ENCODE measurements at regions not wholly inside any gene's neighbourhood (a gene's known extent, or its start where the extent isn't known, plus 50 kb on each side); places are given as distances from the start of the nearest gene placed in this dataset.

DNA sequence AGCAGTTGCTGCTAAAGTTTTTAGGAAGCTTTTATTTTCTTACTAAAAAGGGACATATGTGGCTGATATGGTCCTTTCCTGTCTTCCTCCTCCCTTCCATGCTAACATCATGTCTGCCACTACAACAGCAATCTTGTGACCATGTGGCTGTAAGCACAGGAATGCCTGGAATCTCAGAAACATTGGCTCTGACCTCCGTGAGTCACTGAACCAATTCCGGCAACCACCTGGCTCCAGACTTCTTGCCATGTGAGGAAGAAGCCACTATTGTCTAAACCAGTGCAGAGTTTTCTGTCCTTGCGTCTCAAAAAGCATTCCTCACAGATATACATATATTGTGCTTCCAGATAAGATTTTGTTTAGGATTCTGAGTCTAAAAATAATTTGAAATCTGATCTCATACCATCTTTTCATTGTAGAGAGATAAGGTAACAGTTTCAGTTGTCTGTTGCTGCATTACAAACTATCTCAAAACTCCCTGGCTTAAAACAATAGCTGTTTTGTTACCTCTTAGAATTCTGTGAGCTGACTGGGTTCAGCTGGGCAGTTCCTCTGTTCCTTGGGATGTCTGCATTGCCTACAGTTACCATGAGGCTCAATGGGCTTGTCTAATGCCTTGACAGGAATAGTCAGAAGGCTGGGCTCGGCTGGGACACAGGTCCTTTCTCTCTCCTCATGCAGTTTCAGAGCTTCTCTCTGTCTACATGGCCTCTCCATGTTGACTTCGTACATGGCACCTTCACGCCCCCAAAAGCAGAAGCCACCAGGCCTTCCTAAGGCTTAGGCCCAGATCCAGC lies 77.3 kb upstream of the MAGI1 start:
- Mint-ChIP-seq H3K4me3 (no peak overlapping the region), H3K27me3 (peaks cover 13% of the 10 kb centered on the region), H3K9me3 (peaks cover 0 to 4% (median 0%) of the 10 kb centered on the region in 7 donors), H3K4me1 (no peaks in the 10 kb centered on the region), H3K36me3 (no peaks in the 10 kb centered on the region), H3K27ac (no peak overlapping the region)
- Histone ChIP-seq H3K27ac (ENCODE audit: insufficient read depth, low read length, poor library complexity, severe bottlenecking) (no peak overlapping the region), H3K4me1 (ENCODE audit: control insufficient read depth, insufficient read depth, low read length, poor library complexity, severe bottlenecking) (no peaks in the 10 kb centered on the region), H3K9me3 (ENCODE audit: control insufficient read depth in 2 of 2, low read length in 2 of 2) (peaks cover 0 to 1% of the 10 kb centered on the region in 2 experiments), H3K4me3 (ENCODE audit: low read depth, low read length) (no peak overlapping the region), H3K36me3 (ENCODE audit: control insufficient read depth, insufficient read depth, low read length) (no peaks in the 10 kb centered on the region), H3K27me3 (ENCODE audit: control insufficient read depth, insufficient read depth, low read length) (no peaks in the 10 kb centered on the region)
- DNase-seq = no peak
- ATAC-seq (ENCODE audit: low read depth in 2 of 2) = no peak

DNA sequence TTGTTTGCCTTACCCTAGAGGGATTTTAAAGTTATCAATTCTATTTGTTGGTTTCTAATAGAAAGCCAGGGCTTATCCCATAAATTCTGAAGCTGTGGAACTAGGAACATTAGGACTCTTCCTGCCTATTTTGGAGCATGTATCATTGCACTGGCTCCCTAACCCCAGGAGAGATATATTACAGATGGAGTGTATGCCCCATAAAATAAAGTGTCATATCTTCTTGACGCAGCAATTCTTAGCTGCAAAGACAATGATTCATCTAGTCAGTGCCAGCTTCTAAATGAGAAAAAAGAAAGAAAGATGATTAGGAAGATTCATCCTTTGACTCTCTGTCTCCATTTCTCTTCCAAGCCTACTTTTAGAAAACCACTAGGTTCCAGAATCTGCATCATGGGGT lies 74.8 kb upstream of the MAGI1 start:
- Mint-ChIP-seq H3K27ac (no peak overlapping the region), H3K27me3 (peaks cover 13% of the 10 kb centered on the region), H3K4me3 (no peak overlapping the region), H3K9me3 (peaks cover 0 to 4% (median 0%) of the 10 kb centered on the region in 7 donors), H3K4me1 (no peaks in the 10 kb centered on the region), H3K36me3 (no peaks in the 10 kb centered on the region)
- Histone ChIP-seq H3K27me3 (ENCODE audit: control insufficient read depth, insufficient read depth, low read length) (no peaks in the 10 kb centered on the region), H3K9me3 (ENCODE audit: control insufficient read depth in 2 of 2, low read length in 2 of 2) (peaks cover 0 to 1% of the 10 kb centered on the region in 2 experiments), H3K4me1 (ENCODE audit: control insufficient read depth, insufficient read depth, low read length, poor library complexity, severe bottlenecking) (no peaks in the 10 kb centered on the region), H3K36me3 (ENCODE audit: control insufficient read depth, insufficient read depth, low read length) (no peaks in the 10 kb centered on the region), H3K4me3 (ENCODE audit: low read depth, low read length) (no peak overlapping the region), H3K27ac (ENCODE audit: insufficient read depth, low read length, poor library complexity, severe bottlenecking) (no peak overlapping the region)
- DNase-seq = no peak
- ATAC-seq (ENCODE audit: low read depth in 2 of 2) = no peak

GRCh38 chr3:66110840-66111239 lies 72.1 kb upstream of the MAGI1 start:
- H3K9me3 Mint-ChIP-seq = peaks cover 0 to 4% (median 0%) of the 10 kb centered on the region in 7 donors
- no peak overlapping the region for H3K27ac Mint-ChIP-seq
- DNase-seq = no peak
- H3K36me3 Mint-ChIP-seq = no peaks in the 10 kb centered on the region
- no peak overlapping the region for H3K4me3 Mint-ChIP-seq
- Histone ChIP-seq H3K27me3 (ENCODE audit: control insufficient read depth, insufficient read depth, low read length) (peaks cover 3% of the 10 kb centered on the region), H3K36me3 (ENCODE audit: control insufficient read depth, insufficient read depth, low read length) (no peaks in the 10 kb centered on the region), H3K4me1 (ENCODE audit: control insufficient read depth, insufficient read depth, low read length, poor library complexity, severe bottlenecking) (no peaks in the 10 kb centered on the region), H3K9me3 (ENCODE audit: control insufficient read depth in 2 of 2, low read length in 2 of 2) (peaks cover 0 to 1% of the 10 kb centered on the region in 2 experiments), H3K27ac (ENCODE audit: insufficient read depth, low read length, poor library complexity, severe bottlenecking) (no peak overlapping the region), H3K4me3 (ENCODE audit: low read depth, low read length) (no peak overlapping the region)
- no peak for ATAC-seq (ENCODE audit: low read depth in 2 of 2)
- H3K27me3 Mint-ChIP-seq = peaks cover 5% of the 10 kb centered on the region
- H3K4me1 Mint-ChIP-seq = peaks cover 0 to 3% (median 0%) of the 10 kb centered on the region in 4 donors

GRCh38 chr3:66107855-66108254 lies 69.1 kb upstream of the MAGI1 start:
- Mint-ChIP-seq H3K4me1 (peaks cover 0 to 3% (median 0%) of the 10 kb centered on the region in 4 donors), H3K9me3 (no peaks in the 10 kb centered on the region), H3K4me3 (no peak overlapping the region), H3K27me3 (no peaks in the 10 kb centered on the region), H3K36me3 (no peaks in the 10 kb centered on the region), H3K27ac (no peak overlapping the region)
- H3K4me1 ChIP-seq (ENCODE audit: control insufficient read depth, insufficient read depth, low read length, poor library complexity, severe bottlenecking) = no peaks in the 10 kb centered on the region
- peaks cover 3% of the 10 kb centered on the region for H3K27me3 ChIP-seq (ENCODE audit: control insufficient read depth, insufficient read depth, low read length)
- no peaks in the 10 kb centered on the region for H3K36me3 ChIP-seq (ENCODE audit: control insufficient read depth, insufficient read depth, low read length)
- no peaks in the 10 kb centered on the region for H3K9me3 ChIP-seq (ENCODE audit: control insufficient read depth in 2 of 2, low read length in 2 of 2)
- no peak for DNase-seq
- ATAC-seq (ENCODE audit: low read depth in 2 of 2) = no peak
- H3K27ac ChIP-seq (ENCODE audit: insufficient read depth, low read length, poor library complexity, severe bottlenecking) = no peak overlapping the region
- H3K4me3 ChIP-seq (ENCODE audit: low read depth, low read length) = no peak overlapping the region

GRCh38 chr3:66106788-66107187 lies 68.1 kb upstream of the MAGI1 start:
- Mint-ChIP-seq H3K27me3 (no peaks in the 10 kb centered on the region), H3K9me3 (no peaks in the 10 kb centered on the region), H3K36me3 (no peaks in the 10 kb centered on the region), H3K27ac (peak overlapping the region in 2 of 3 donors; percentile 67 to 73), H3K4me1 (peaks cover 0 to 3% (median 0%) of the 10 kb centered on the region in 4 donors), H3K4me3 (no peak overlapping the region)
- no peaks in the 10 kb centered on the region for H3K4me1 ChIP-seq (ENCODE audit: control insufficient read depth, insufficient read depth, low read length, poor library complexity, severe bottlenecking)
- H3K36me3 ChIP-seq (ENCODE audit: control insufficient read depth, insufficient read depth, low read length) = no peaks in the 10 kb centered on the region
- no peak overlapping the region for H3K27ac ChIP-seq (ENCODE audit: insufficient read depth, low read length, poor library complexity, severe bottlenecking)
- ATAC-seq (ENCODE audit: low read depth in 2 of 2) (no peak), DNase-seq (peak in 1 of 3 donors; percentile 36)
- H3K27me3 ChIP-seq (ENCODE audit: control insufficient read depth, insufficient read depth, low read length) = peaks cover 3% of the 10 kb centered on the region
- H3K9me3 ChIP-seq (ENCODE audit: control insufficient read depth in 2 of 2, low read length in 2 of 2) = no peaks in the 10 kb centered on the region
- H3K4me3 ChIP-seq (ENCODE audit: low read depth, low read length) = no peak overlapping the region

GRCh38 chr3:66104535-66104934 lies 65.8 kb upstream of the MAGI1 start:
- Histone ChIP-seq H3K27ac (ENCODE audit: insufficient read depth, low read length, poor library complexity, severe bottlenecking) (no peak overlapping the region), H3K4me3 (ENCODE audit: low read depth, low read length) (no peak overlapping the region), H3K9me3 (ENCODE audit: control insufficient read depth in 2 of 2, low read length in 2 of 2) (no peaks in the 10 kb centered on the region), H3K36me3 (ENCODE audit: control insufficient read depth, insufficient read depth, low read length) (no peaks in the 10 kb centered on the region), H3K27me3 (ENCODE audit: control insufficient read depth, insufficient read depth, low read length) (peaks cover 3% of the 10 kb centered on the region), H3K4me1 (ENCODE audit: control insufficient read depth, insufficient read depth, low read length, poor library complexity, severe bottlenecking) (no peaks in the 10 kb centered on the region)
- Mint-ChIP-seq H3K36me3 (no peaks in the 10 kb centered on the region), H3K4me3 (no peak overlapping the region), H3K9me3 (no peaks in the 10 kb centered on the region), H3K4me1 (peaks cover 0 to 3% (median 0%) of the 10 kb centered on the region in 4 donors), H3K27ac (no peak overlapping the region), H3K27me3 (no peaks in the 10 kb centered on the region)
- ATAC-seq (ENCODE audit: low read depth in 2 of 2) (no peak), DNase-seq (no peak)

DNA sequence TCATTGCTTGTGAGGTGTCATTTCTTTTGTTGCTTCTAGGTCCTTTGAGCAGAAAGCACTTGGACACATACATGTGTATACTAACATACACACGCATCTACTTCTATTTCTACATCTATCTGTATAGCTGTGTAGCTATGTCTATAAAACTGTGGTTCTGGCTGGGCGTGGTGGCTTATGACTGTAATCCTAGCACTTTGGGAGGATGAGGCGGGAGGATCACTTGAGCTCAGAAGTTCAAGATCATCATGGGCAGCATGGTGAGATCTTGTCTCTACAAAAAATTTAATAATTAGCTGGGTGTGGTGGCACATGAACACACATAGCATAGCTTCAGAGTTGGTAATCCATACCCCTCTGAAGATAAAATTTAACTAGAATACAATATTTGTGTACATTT lies 65.0 kb upstream of the MAGI1 start:
- no peaks in the 10 kb centered on the region for H3K4me1 ChIP-seq (ENCODE audit: control insufficient read depth, insufficient read depth, low read length, poor library complexity, severe bottlenecking)
- no peak overlapping the region for H3K4me3 Mint-ChIP-seq
- H3K27me3 ChIP-seq (ENCODE audit: control insufficient read depth, insufficient read depth, low read length) = peaks cover 3% of the 10 kb centered on the region
- no peaks in the 10 kb centered on the region for H3K9me3 Mint-ChIP-seq
- no peak for DNase-seq
- no peak overlapping the region for H3K27ac ChIP-seq (ENCODE audit: insufficient read depth, low read length, poor library complexity, severe bottlenecking)
- H3K4me3 ChIP-seq (ENCODE audit: low read depth, low read length) = no peak overlapping the region
- H3K4me1 Mint-ChIP-seq = peaks cover 0 to 3% (median 0%) of the 10 kb centered on the region in 4 donors
- H3K27ac Mint-ChIP-seq = no peak overlapping the region
- H3K36me3 ChIP-seq (ENCODE audit: control insufficient read depth, insufficient read depth, low read length) = no peaks in the 10 kb centered on the region
- no peaks in the 10 kb centered on the region for H3K9me3 ChIP-seq (ENCODE audit: control insufficient read depth in 2 of 2, low read length in 2 of 2)
- no peak for ATAC-seq (ENCODE audit: low read depth in 2 of 2)
- H3K27me3 Mint-ChIP-seq = no peaks in the 10 kb centered on the region
- H3K36me3 Mint-ChIP-seq = no peaks in the 10 kb centered on the region

- Mint-ChIP-seq H3K9me3 (no peaks in the 10 kb centered on the region), H3K36me3 (no peaks in the 10 kb centered on the region), H3K27me3 (no peaks in the 10 kb centered on the region), H3K4me1 (peaks cover 0 to 2% (median 0%) of the 10 kb centered on the region in 4 donors), H3K27ac (no peak overlapping the region), H3K4me3 (no peak overlapping the region)
- H3K27me3 ChIP-seq (ENCODE audit: control insufficient read depth, insufficient read depth, low read length) = no peaks in the 10 kb centered on the region
- ATAC-seq (ENCODE audit: low read depth in 2 of 2) (no peak), DNase-seq (no peak)
- no peaks in the 10 kb centered on the region for H3K36me3 ChIP-seq (ENCODE audit: control insufficient read depth, insufficient read depth, low read length)
- H3K9me3 ChIP-seq (ENCODE audit: control insufficient read depth in 2 of 2, low read length in 2 of 2) = no peaks in the 10 kb centered on the region
- H3K4me1 ChIP-seq (ENCODE audit: control insufficient read depth, insufficient read depth, low read length, poor library complexity, severe bottlenecking) = no peaks in the 10 kb centered on the region
- no peak overlapping the region for H3K4me3 ChIP-seq (ENCODE audit: low read depth, low read length)
- H3K27ac ChIP-seq (ENCODE audit: insufficient read depth, low read length, poor library complexity, severe bottlenecking) = no peak overlapping the region
Observed at GRCh38 chr3:66101901-66102300, 63.2 kb upstream of the MAGI1 start.

Measured in CD4-positive, CD25-positive, alpha-beta regulatory T cell (primary cell).